T-helper 22 cell (primary cell): ENCODE measurements at regions not wholly inside any gene's neighbourhood (a gene's known extent, or its start where the extent isn't known, plus 50 kb on each side); places are given as distances from the start of the nearest gene placed in this dataset.
"Not testable (repeated sequence)": the region's sequence is repeated elsewhere in the genome, so short reads cannot be mapped to it uniquely, and the experiment has no call there.

Experiments
- DNase-seq: peaks from one replicate; pipeline ENCODE4 v3.0.0-alpha.2; 2020; ENCODE audit warnings: low read depth

GRCh38 chr2:83253848-83254247 lies 1205.2 kb downstream of the SUCLG1 start:
- no peak for DNase-seq

GRCh38 chr2:83251321-83251872 lies 1207.7 kb downstream of the SUCLG1 start:
- DNase-seq, result no peak

GRCh38 chr2:83245806-83246537 lies 1213.1 kb downstream of the SUCLG1 start:
- not testable (repeated sequence) for DNase-seq

- DNase-seq, result no peak
These were observed 1218.5 kb downstream of the SUCLG1 start for GRCh38 chr2:83240611-83241010.

GRCh38 chr2:83238111-83238510 lies 1221.0 kb downstream of the SUCLG1 start:
- no peak for DNase-seq

- DNase-seq, result no peak
These were observed 1224.8 kb downstream of the SUCLG1 start for GRCh38 chr2:83234246-83234645.

GRCh38 chr2:83233781-83234180 lies 1225.3 kb downstream of the SUCLG1 start:
- DNase-seq, result no peak

GRCh38 chr2:83233326-83233725 lies 1225.8 kb downstream of the SUCLG1 start:
- DNase-seq, result no peak

- DNase-seq, result no peak
These were observed 1229.6 kb downstream of the SUCLG1 start for GRCh38 chr2:83229443-83229842.

GRCh38 chr2:83224591-83225200 lies 1234.4 kb downstream of the SUCLG1 start:
- DNase-seq, result no peak

GRCh38 chr2:83221258-83221657 lies 1237.8 kb downstream of the SUCLG1 start:
- no peak for DNase-seq

GRCh38 chr2:83217854-83218253 lies 1241.2 kb downstream of the SUCLG1 start:
- no peak for DNase-seq

GRCh38 chr2:83196225-83196624 lies 1262.9 kb downstream of the SUCLG1 start:
- no peak for DNase-seq

- no peak for DNase-seq
These were observed 1267.8 kb downstream of the SUCLG1 start for GRCh38 chr2:83191316-83191715.

- DNase-seq, result no peak
These were observed 1272.8 kb downstream of the SUCLG1 start for GRCh38 chr2:83186105-83186760.

- DNase-seq, result not testable (repeated sequence)
These were observed 1278.1 kb downstream of the SUCLG1 start for GRCh38 chr2:83180862-83181530.

GRCh38 chr2:83176539-83176938 lies 1282.5 kb downstream of the SUCLG1 start:
- no peak for DNase-seq

- DNase-seq, result no peak
These were observed 1286.2 kb downstream of the SUCLG1 start for GRCh38 chr2:83172841-83173240.

GRCh38 chr2:83168377-83168776 lies 1290.7 kb downstream of the SUCLG1 start:
- DNase-seq, result no peak

- DNase-seq, result no peak
These were observed 1296.7 kb downstream of the SUCLG1 start for GRCh38 chr2:83162421-83162820.

- DNase-seq, result no peak
These were observed 1298.5 kb downstream of the SUCLG1 start for GRCh38 chr2:83160571-83160970.

GRCh38 chr2:83155826-83156225 lies 1303.3 kb downstream of the SUCLG1 start:
- no peak for DNase-seq
